SK-N-SH treated with all-trans-retinoic acid at 6 μM for 48 hours (cell line): ENCODE measurements at regions not wholly inside any gene's neighbourhood (a gene's known extent, or its start where the extent isn't known, plus 50 kb on each side); places are given as distances from the start of the nearest gene placed in this dataset.

Source experiments
- ARNTL ChIP-seq: fragments of 450-650 bp; formaldehyde crosslinking; IDR thresholded peaks from 2 replicates; pipeline ENCODE4 v1.5.0; 2020; ENCODE audit warnings: low read depth, mild to moderate bottlenecking, moderate library complexity, borderline replicate concordance
- CSRNP3 ChIP-seq: fragments of 250-450 bp; sonication (Bioruptor Pico); IDR thresholded peaks from 2 replicates; pipeline ENCODE4 v1.5.1; 2021; ENCODE audit warnings: mild to moderate bottlenecking, moderate library complexity
- ESRRG ChIP-seq: fragments of 250-450 bp; sonication (Bioruptor Pico); IDR thresholded peaks from 2 replicates; pipeline ENCODE4 v1.6.1; 2021; ENCODE audit warnings: mild to moderate bottlenecking
- GLIS3 ChIP-seq: fragments of 250-450 bp; sonication (Bioruptor Pico); IDR thresholded peaks from 2 replicates; pipeline ENCODE4 v1.5.0; 2020; ENCODE audit warnings: mild to moderate bottlenecking, moderate library complexity
- PATZ1 ChIP-seq: fragments of 250-450 bp; sonication (Bioruptor Pico); IDR thresholded peaks from 2 replicates; pipeline ENCODE4 v1.8.0; 2020; ENCODE audit warnings: mild to moderate bottlenecking, moderate library complexity, borderline replicate concordance
- PPARA ChIP-seq: fragments of 250-450 bp; sonication (Bioruptor Pico); IDR thresholded peaks from 2 replicates; pipeline ENCODE4 v1.5.0; 2020; ENCODE audit warnings: mild to moderate bottlenecking, borderline replicate concordance
- RARB ChIP-seq: fragments of 250-450 bp; sonication (Bioruptor Pico); IDR thresholded peaks from 2 replicates; pipeline ENCODE4 v1.8.0; 2021; ENCODE audit warnings: mild to moderate bottlenecking, moderate library complexity
- TOX ChIP-seq: fragments of 250-450 bp; sonication (Bioruptor Pico); IDR thresholded peaks from 2 replicates; pipeline ENCODE4 v1.8.0; 2021; ENCODE audit warnings: mild to moderate bottlenecking, moderate library complexity, borderline replicate concordance
- ZFP3 ChIP-seq: fragments of 250-450 bp; sonication (Bioruptor Pico); IDR thresholded peaks from 2 replicates; pipeline ENCODE4 v1.5.0; 2020; ENCODE audit warnings: mild to moderate bottlenecking, moderate library complexity
- ZFP30 ChIP-seq: fragments of 450-650 bp; formaldehyde crosslinking; IDR thresholded peaks from 2 replicates; pipeline ENCODE4 v1.5.0; 2022; ENCODE audit warnings: mild to moderate bottlenecking, moderate library complexity
- ZNF8 ChIP-seq: fragments of 450-650 bp; formaldehyde crosslinking; IDR thresholded peaks from 2 replicates; pipeline ENCODE4 v1.5.0; 2020; ENCODE audit warnings: mild to moderate bottlenecking, moderate library complexity
- TF ChIP-seq, protein P1 (sequence below): fragments of 250-450 bp; sonication (Bioruptor Pico); IDR thresholded peaks from 2 replicates; pipeline ENCODE4 v1.5.1; 2020; ENCODE audit warnings: low read depth, mild to moderate bottlenecking, moderate library complexity
- TF ChIP-seq, protein P2 (sequence below): fragments of 250-450 bp; sonication (Bioruptor Pico); IDR thresholded peaks from 2 replicates; pipeline ENCODE4 v1.8.0; 2021; ENCODE audit warnings: low read depth, mild to moderate bottlenecking, moderate library complexity, borderline replicate concordance

DNA sequence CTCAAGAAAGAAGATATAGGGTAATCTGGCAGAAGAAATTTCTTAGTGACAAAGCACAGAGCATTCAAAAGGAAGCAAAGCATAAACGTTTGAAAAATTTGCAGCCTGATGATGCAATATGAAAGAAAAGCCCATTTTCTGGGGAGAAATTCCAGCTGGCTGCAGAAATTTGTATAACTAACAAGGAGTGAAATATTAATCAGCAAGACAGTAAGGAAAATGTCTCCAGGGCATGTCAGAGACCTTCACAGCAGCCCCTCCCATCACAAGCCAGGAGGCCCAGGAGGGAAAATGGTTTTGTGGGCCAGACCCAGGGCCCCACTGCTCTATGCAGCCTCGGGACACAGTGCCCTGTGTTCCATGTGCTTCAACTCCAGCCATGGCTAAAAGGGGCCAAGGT, 359.4 kb downstream of the HINT1 start:
- TF ChIP-seq ZNF8 (no peak), RARB (CRISPR knock-in tag) (no peak), CSRNP3 (CRISPR knock-in tag) (no peak), PATZ1 (CRISPR knock-in tag) (no peak), TOX (no peak), GLIS3 (CRISPR knock-in tag) (no peak), ZFP30 (no peak), ZFP3 (CRISPR knock-in tag) (no peak), ARNTL (CRISPR knock-in tag) (no peak), ESRRG (CRISPR knock-in tag) (no peak), PPARA (no peak)
- TF ChIP-seq, protein P1, sequence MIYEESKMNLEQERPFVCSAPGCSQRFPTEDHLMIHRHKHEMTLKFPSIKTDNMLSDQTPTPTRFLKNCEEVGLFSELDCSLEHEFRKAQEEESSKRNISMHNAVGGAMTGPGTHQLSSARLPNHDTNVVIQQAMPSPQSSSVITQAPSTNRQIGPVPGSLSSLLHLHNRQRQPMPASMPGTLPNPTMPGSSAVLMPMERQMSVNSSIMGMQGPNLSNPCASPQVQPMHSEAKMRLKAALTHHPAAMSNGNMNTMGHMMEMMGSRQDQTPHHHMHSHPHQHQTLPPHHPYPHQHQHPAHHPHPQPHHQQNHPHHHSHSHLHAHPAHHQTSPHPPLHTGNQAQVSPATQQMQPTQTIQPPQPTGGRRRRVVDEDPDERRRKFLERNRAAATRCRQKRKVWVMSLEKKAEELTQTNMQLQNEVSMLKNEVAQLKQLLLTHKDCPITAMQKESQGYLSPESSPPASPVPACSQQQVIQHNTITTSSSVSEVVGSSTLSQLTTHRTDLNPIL (CRISPR knock-in tag), result no peak
- TF ChIP-seq, protein P2, sequence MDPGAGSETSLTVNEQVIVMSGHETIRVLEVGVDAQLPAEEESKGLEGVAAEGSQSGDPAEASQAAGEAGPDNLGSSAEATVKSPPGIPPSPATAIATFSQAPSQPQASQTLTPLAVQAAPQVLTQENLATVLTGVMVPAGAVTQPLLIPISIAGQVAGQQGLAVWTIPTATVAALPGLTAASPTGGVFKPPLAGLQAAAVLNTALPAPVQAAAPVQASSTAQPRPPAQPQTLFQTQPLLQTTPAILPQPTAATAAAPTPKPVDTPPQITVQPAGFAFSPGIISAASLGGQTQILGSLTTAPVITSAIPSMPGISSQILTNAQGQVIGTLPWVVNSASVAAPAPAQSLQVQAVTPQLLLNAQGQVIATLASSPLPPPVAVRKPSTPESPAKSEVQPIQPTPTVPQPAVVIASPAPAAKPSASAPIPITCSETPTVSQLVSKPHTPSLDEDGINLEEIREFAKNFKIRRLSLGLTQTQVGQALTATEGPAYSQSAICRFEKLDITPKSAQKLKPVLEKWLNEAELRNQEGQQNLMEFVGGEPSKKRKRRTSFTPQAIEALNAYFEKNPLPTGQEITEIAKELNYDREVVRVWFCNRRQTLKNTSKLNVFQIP (CRISPR knock-in tag), result no peak
